GM04503 (cell line): ENCODE measurements at regions not wholly inside any gene's neighbourhood (a gene's known extent, or its start where the extent isn't known, plus 50 kb on each side); places are given as distances from the start of the nearest gene placed in this dataset.

Experiments
- DNase-seq: peaks from one replicate; pipeline ENCODE4 v3.0.0-alpha.2; 2012; ENCODE audit warnings: low read depth

- DNase-seq, result no peak
These were observed 55.4 kb upstream of the SLC10A7 start for GRCh38 chr4:146577111-146577510.

GRCh38 chr4:146582864-146583263, 55.8 kb upstream of the POU4F2 start:
- DNase-seq, result no peak

GRCh38 chr4:146585761-146586333, 52.8 kb upstream of the POU4F2 start:
- peak; percentile 62 for DNase-seq
